Nephron progenitor cell (in vitro differentiated cells): ENCODE measurements at regions not wholly inside any gene's neighbourhood (a gene's known extent, or its start where the extent isn't known, plus 50 kb on each side); places are given as distances from the start of the nearest gene placed in this dataset.

Source experiments
- DNase-seq: peaks from one replicate; pipeline ENCODE4 v3.0.0; 2021
- H3K27ac Mint-ChIP-seq: 2 replicates; pipeline ENCODE4 v1.8.0; 2021; ENCODE audit warnings: mild to moderate bottlenecking, moderate library complexity, mixed read lengths
- H3K27me3 Mint-ChIP-seq: 2 replicates; pipeline ENCODE4 v1.8.0; 2021; ENCODE audit warnings: mild to moderate bottlenecking, low read depth, mixed read lengths; ENCODE audit not compliant: poor library complexity
- H3K36me3 Mint-ChIP-seq: 2 replicates; pipeline ENCODE4 v1.8.0; 2021; ENCODE audit warnings: low read depth, mixed read lengths
- H3K4me1 Mint-ChIP-seq: 2 replicates; pipeline ENCODE4 v1.8.0; 2021; ENCODE audit warnings: mixed read lengths
- H3K4me3 Mint-ChIP-seq: 2 replicates; pipeline ENCODE4 v1.8.0; 2021; ENCODE audit warnings: mild to moderate bottlenecking, moderate library complexity, mixed read lengths
- H3K9me3 Mint-ChIP-seq: 2 replicates; pipeline ENCODE4 v1.8.0; 2021; ENCODE audit warnings: mild to moderate bottlenecking, moderate library complexity, mixed read lengths
- CTCF ChIP-seq: fragments of 200-600 bp; sonication (generic); IDR thresholded peaks from 2 replicates; pipeline ENCODE4 v1.5.0; 2021; ENCODE audit warnings: antibody characterized with exemption

- peaks cover 79% of the 10 kb centered on the region for H3K27me3 Mint-ChIP-seq
- TF ChIP-seq CTCF = peak; percentile 88
- no peaks in the 10 kb centered on the region for H3K9me3 Mint-ChIP-seq
- H3K4me1 Mint-ChIP-seq = no peaks in the 10 kb centered on the region
- DNase-seq = peak; percentile 78
- H3K27ac Mint-ChIP-seq = no peak overlapping the region
- H3K4me3 Mint-ChIP-seq = no peak overlapping the region
- no peaks in the 10 kb centered on the region for H3K36me3 Mint-ChIP-seq
These were observed 89.8 kb upstream of the PAX1 start for GRCh38 chr20:21615617-21616080.

GRCh38 chr20:21614980-21615379, 90.5 kb upstream of the PAX1 start:
- Mint-ChIP-seq H3K4me3 (no peak overlapping the region), H3K27me3 (peaks cover 75% of the 10 kb centered on the region), H3K27ac (no peak overlapping the region), H3K9me3 (no peaks in the 10 kb centered on the region), H3K36me3 (no peaks in the 10 kb centered on the region), H3K4me1 (no peaks in the 10 kb centered on the region)
- no peak for DNase-seq
- TF ChIP-seq CTCF = no peak

- Mint-ChIP-seq H3K9me3 (no peaks in the 10 kb centered on the region), H3K4me3 (no peak overlapping the region), H3K36me3 (no peaks in the 10 kb centered on the region), H3K27ac (no peak overlapping the region), H3K27me3 (peaks cover 65% of the 10 kb centered on the region), H3K4me1 (no peaks in the 10 kb centered on the region)
- no peak for TF ChIP-seq CTCF
- DNase-seq = no peak
These were observed 92.0 kb upstream of the PAX1 start for GRCh38 chr20:21613512-21613911.

GRCh38 chr20:21609981-21610380, 95.5 kb upstream of the PAX1 start:
- H3K36me3 Mint-ChIP-seq = no peaks in the 10 kb centered on the region
- no peak overlapping the region for H3K27ac Mint-ChIP-seq
- peaks cover 50% of the 10 kb centered on the region for H3K27me3 Mint-ChIP-seq
- H3K4me1 Mint-ChIP-seq = no peaks in the 10 kb centered on the region
- no peak overlapping the region for H3K4me3 Mint-ChIP-seq
- DNase-seq = no peak
- H3K9me3 Mint-ChIP-seq = peaks cover 12% of the 10 kb centered on the region
- no peak for TF ChIP-seq CTCF

- Mint-ChIP-seq H3K27ac (no peak overlapping the region), H3K4me3 (no peak overlapping the region), H3K9me3 (peaks cover 15% of the 10 kb centered on the region), H3K4me1 (no peaks in the 10 kb centered on the region), H3K27me3 (peaks cover 50% of the 10 kb centered on the region), H3K36me3 (no peaks in the 10 kb centered on the region)
- DNase-seq = no peak
- TF ChIP-seq CTCF = no peak
These were observed 95.4 kb upstream of the NKX2-2 start for GRCh38 chr20:21609221-21609620.

DNA sequence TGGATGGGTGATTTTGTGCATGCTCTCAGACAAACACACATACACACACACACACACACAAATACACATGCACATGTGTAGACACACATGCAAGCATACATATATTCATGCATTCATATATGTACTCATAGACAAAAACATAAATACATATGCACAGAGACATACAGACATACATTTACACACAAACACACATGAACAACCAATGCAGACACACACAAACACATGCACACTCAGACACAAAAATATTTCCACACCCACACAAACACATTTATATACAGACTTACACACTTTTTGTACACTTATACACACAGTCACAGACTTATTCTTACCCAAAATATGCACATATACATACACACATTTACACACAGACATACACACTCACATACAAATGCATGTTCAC, 94.9 kb upstream of the NKX2-2 start:
- TF ChIP-seq CTCF = no peak
- H3K9me3 Mint-ChIP-seq = peaks cover 15% of the 10 kb centered on the region
- DNase-seq = no peak
- H3K4me3 Mint-ChIP-seq = no peak overlapping the region
- no peaks in the 10 kb centered on the region for H3K4me1 Mint-ChIP-seq
- H3K27ac Mint-ChIP-seq = no peak overlapping the region
- H3K36me3 Mint-ChIP-seq = no peaks in the 10 kb centered on the region
- peaks cover 50% of the 10 kb centered on the region for H3K27me3 Mint-ChIP-seq
